Stomach (tissue), 8 donors: ENCODE measurements at regions not wholly inside any gene's neighbourhood (a gene's known extent, or its start where the extent isn't known, plus 50 kb on each side); places are given as distances from the start of the nearest gene placed in this dataset.

Experiments used
- DNase-seq, 2 donors: peaks; one replicate each; pipeline versions ENCODE4 v3.0.0 to v3.0.0-alpha.2; 2013 to 2019
- H3K27ac ChIP-seq, 5 donors: fragments of 200-600 bp in 4 of 5; sonication (generic) in 4 of 5; one replicate each; pipeline ENCODE4 v1.5.1; 2013 to 2019; ENCODE audit warnings: mild to moderate bottlenecking in 1 of 5, moderate library complexity in 1 of 5
- H3K27me3 ChIP-seq, 3 donors: fragments of 200-600 bp; sonication (generic); one replicate each; pipeline ENCODE4 v1.5.1; 2017 to 2019; ENCODE audit warnings: mixed run types in 1 of 3
- H3K36me3 ChIP-seq, 4 donors: fragments of 200-600 bp; sonication (generic); 1 replicate in 3 of 4; 2 replicates in 1 of 4; pipeline ENCODE4 v1.5.1; 2016 to 2019
- H3K4me1 ChIP-seq, 4 donors: fragments of 200-600 bp; sonication (generic); one replicate each; pipeline ENCODE4 v1.5.1; 2016 to 2019
- H3K4me3 ChIP-seq, 4 donors: fragments of 200-600 bp; sonication (generic) in 3 of 4; one replicate each; pipeline ENCODE4 v1.5.1; 2016 to 2019; ENCODE audit warnings: mild to moderate bottlenecking in 1 of 4
- H3K9me3 ChIP-seq, 4 donors: fragments of 200-600 bp; sonication (generic); one replicate each; pipeline ENCODE4 v1.5.1; 2016 to 2019
- CTCF ChIP-seq, 7 experiments: fragments of 450-650 bp in 4 of 7; fragments of 200-600 bp in 3 of 7; sonication (generic) in 3 of 7; IDR thresholded peaks; one replicate each; pipeline ENCODE4 v1.5.1; 2016 to 2019; ENCODE audit warnings: antibody characterized with exemption in 7 of 7, control low read depth in 2 of 7, mild to moderate bottlenecking in 1 of 7
- EP300 ChIP-seq: sonication (generic); formaldehyde crosslinking; IDR thresholded peaks from one replicate; pipeline ENCODE4 v1.6.1; 2017; ENCODE audit warnings: antibody characterized with exemption
- POLR2A ChIP-seq, 4 donors: fragments of 450-650 bp; IDR thresholded peaks; one replicate each; pipeline ENCODE4 v1.6.1; 2016; ENCODE audit warnings: antibody characterized with exemption in 4 of 4, control low read depth in 2 of 4, mild to moderate bottlenecking in 1 of 4, moderate library complexity in 1 of 4
- POLR2AphosphoS5 ChIP-seq, 3 donors: sonication (generic); formaldehyde crosslinking; IDR thresholded peaks; one replicate each; pipeline ENCODE4 v1.6.1; 2016; ENCODE audit warnings: antibody characterized with exemption in 3 of 3
- WGBS, 5 donors: extraction: QIAGEN DNeasy Blood & Tissue Kit in 3 of 5; methylation state at CpG; one replicate each; pipeline versions ENCODE4 v1.1.5 to v1.1.7; 2013 to 2018; 5-methylcytosine and 5-hydroxymethylcytosine counted together
- intact Hi-C: fragments of 100-400 bp; cut with DNase I; formaldehyde crosslinking; loops from one replicate; pipeline ENCODE4 v1.15.1; 2023; ENCODE audit warnings: low total_unique reads
- donor health status: healthy with polysubstance abuse.
- donor health status: Bipolar disorder and iron deficiency.
- donor health status: healthy.

GRCh38 chr3:170785454-170785853, 84.5 kb downstream of the RPL22L1 start:
- Histone ChIP-seq H3K4me3 (no peak overlapping the region), H3K9me3 (no peaks in the 10 kb centered on the region), H3K27ac (no peak overlapping the region), H3K4me1 (no peaks in the 10 kb centered on the region), H3K27me3 (no peaks in the 10 kb centered on the region), H3K36me3 (no peaks in the 10 kb centered on the region)
- 84 to 96% (median 91%) methylated on average over 3 of the region's 3 CpGs for WGBS, 5 donors
- intact Hi-C loops = no loop called here
- DNase-seq = no peak
- TF ChIP-seq EP300 (no peak), POLR2A (IDR thresholded peaks at IDR 0.05) (no peak), CTCF (IDR thresholded peaks at IDR 0.05) (no peak), POLR2AphosphoS5 (IDR thresholded peaks at IDR 0.05) (no peak)

GRCh38 chr3:170784406-170784805, 85.6 kb downstream of the RPL22L1 start:
- no peak for TF ChIP-seq EP300
- TF ChIP-seq POLR2A (IDR thresholded peaks at IDR 0.05) = no peak
- TF ChIP-seq POLR2AphosphoS5 (IDR thresholded peaks at IDR 0.05) = no peak
- TF ChIP-seq CTCF (IDR thresholded peaks at IDR 0.05) = no peak

GRCh38 chr3:170780955-170781354, 89.0 kb downstream of the RPL22L1 start:
- Histone ChIP-seq H3K36me3 (no peaks in the 10 kb centered on the region), H3K27ac (no peak overlapping the region), H3K9me3 (no peaks in the 10 kb centered on the region), H3K4me1 (no peaks in the 10 kb centered on the region), H3K27me3 (no peaks in the 10 kb centered on the region), H3K4me3 (no peak overlapping the region)
- DNase-seq = no peak
- intact Hi-C loops = no loop called here
- TF ChIP-seq CTCF (IDR thresholded peaks at IDR 0.05) = no peak
- TF ChIP-seq POLR2AphosphoS5 (IDR thresholded peaks at IDR 0.05) = no peak
- no peak for TF ChIP-seq POLR2A (IDR thresholded peaks at IDR 0.05)
- no peak for TF ChIP-seq EP300

More at GRCh38 chr3:170784406-170784805, 85.6 kb downstream of the RPL22L1 start:
- Histone ChIP-seq H3K27me3 (no peaks in the 10 kb centered on the region), H3K9me3 (no peaks in the 10 kb centered on the region), H3K4me3 (no peak overlapping the region), H3K36me3 (no peaks in the 10 kb centered on the region), H3K27ac (no peak overlapping the region), H3K4me1 (no peaks in the 10 kb centered on the region)
- 84 to 92% (median 88%) methylated on average over 2 of the region's 2 CpGs for WGBS, 5 donors
- intact Hi-C loops = no loop called here
- DNase-seq = no peak

- DNase-seq = no peak
- Histone ChIP-seq H3K27ac (no peak overlapping the region), H3K36me3 (no peaks in the 10 kb centered on the region), H3K9me3 (no peaks in the 10 kb centered on the region), H3K4me1 (no peaks in the 10 kb centered on the region), H3K4me3 (no peak overlapping the region), H3K27me3 (no peaks in the 10 kb centered on the region)
- 31 to 60% (median 44%) methylated on average over 1 of the region's 1 CpG for WGBS, 5 donors
- no peak for TF ChIP-seq EP300
- no peak for TF ChIP-seq POLR2AphosphoS5 (IDR thresholded peaks at IDR 0.05)
- TF ChIP-seq CTCF (IDR thresholded peaks at IDR 0.05) = no peak
- no peak for TF ChIP-seq POLR2A (IDR thresholded peaks at IDR 0.05)
- intact Hi-C loops = no loop called here
These were observed 89.5 kb downstream of the RPL22L1 start for GRCh38 chr3:170780471-170780870.
